ENCODE measurements at regions not wholly inside any gene's neighbourhood (a gene's known extent, or its start where the extent isn't known, plus 50 kb on each side); places are given as distances from the start of the nearest gene placed in this dataset.
A peak's percentile ranks its signal among the peaks of the same experiment; 100 is the strongest.

DNA sequence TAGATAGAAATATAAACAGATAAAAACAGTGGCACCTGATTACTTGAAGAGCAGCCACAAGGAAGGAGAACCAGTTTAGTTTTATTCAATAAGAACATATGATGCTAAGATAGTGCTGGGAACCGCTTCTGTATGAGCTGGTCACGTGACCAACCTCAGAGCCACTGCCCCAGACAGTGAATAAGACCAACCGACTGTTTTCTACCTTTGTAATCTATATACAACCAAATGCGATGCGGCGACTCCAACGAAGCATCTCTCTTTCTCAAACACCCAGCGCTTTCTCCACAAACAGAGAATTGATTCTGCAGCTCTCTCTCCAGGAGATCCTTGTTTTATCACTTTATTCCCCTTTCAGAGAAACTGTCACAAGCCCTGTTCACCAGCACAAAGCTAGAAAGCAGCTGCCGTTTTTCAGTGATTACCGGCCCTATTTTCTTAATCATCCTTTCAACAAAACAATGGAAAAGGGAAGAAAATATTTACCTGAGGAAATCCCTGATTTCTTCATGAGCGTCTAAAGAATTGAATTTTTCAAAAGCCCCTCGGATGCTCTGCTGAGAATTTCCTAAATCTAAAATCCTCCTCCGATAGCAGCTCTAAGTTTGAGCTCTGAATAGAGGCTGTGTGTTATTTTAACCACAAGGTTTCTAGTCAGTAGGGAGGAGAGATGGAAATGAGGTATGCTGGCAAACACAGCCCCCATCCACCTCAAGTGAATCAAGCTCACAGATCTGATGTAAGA, 55.7 kb upstream of the JCAD start:
- Histone ChIP-seq H3K4me1 (ENCODE audit: insufficient read depth, low read length) (peaks cover 31% of the 10 kb centered on the region), H3K27ac (ENCODE audit: low read depth, low read length) (peak overlapping the region; percentile 75), H3K27me3 (ENCODE audit: control insufficient read depth in 1 of 2, insufficient read depth in 2 of 2, low read length in 2 of 2) (no peaks in the 10 kb centered on the region), H3K4me3 (ENCODE audit: low read depth in 1 of 2, low read length in 2 of 2) (peak overlapping the region; percentile 36 to 43), H3K9ac (ENCODE audit: low read length) (peak overlapping the region; percentile 40), H3K9me3 (ENCODE audit: low read length) (no peaks in the 10 kb centered on the region), H3K36me3 (ENCODE audit: insufficient read depth, low read length) (no peaks in the 10 kb centered on the region)

DNA sequence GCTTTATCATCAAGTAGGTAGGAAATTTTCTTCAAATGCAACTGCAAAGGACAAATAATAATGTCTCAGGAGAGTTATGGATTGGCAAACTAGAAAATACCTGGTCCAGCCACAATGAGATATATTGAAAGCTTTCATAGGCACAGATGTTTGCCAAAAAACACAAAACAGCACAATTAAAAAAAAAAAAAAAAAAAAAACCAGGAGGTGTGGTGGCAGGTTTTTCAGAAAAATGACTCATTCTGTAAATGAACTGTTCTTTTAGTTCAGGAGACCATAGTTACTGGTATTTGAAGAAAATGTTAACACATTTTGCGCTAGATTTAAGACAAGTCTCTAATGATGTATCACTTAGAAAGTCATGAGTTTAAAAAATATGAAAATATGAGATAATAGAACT, 55.0 kb upstream of the JCAD start:
- Histone ChIP-seq H3K27ac (ENCODE audit: low read depth, low read length) (peak overlapping the region; percentile 75), H3K27me3 (ENCODE audit: control insufficient read depth in 1 of 2, insufficient read depth in 2 of 2, low read length in 2 of 2) (no peaks in the 10 kb centered on the region), H3K4me3 (ENCODE audit: low read depth in 1 of 2, low read length in 2 of 2) (no peak overlapping the region), H3K36me3 (ENCODE audit: insufficient read depth, low read length) (no peaks in the 10 kb centered on the region), H3K4me1 (ENCODE audit: insufficient read depth, low read length) (peaks cover 31% of the 10 kb centered on the region), H3K9me3 (ENCODE audit: low read length) (no peaks in the 10 kb centered on the region), H3K9ac (ENCODE audit: low read length) (no peak overlapping the region)

GRCh38 chr10:30111340-30112022, 52.1 kb upstream of the JCAD start:
- H3K9ac ChIP-seq (ENCODE audit: low read length): no peak overlapping the region
- H3K4me3 ChIP-seq (ENCODE audit: low read depth in 1 of 2, low read length in 2 of 2): no peak overlapping the region
- H3K27ac ChIP-seq (ENCODE audit: low read depth, low read length): no peak overlapping the region
- H3K36me3 ChIP-seq (ENCODE audit: insufficient read depth, low read length): no peaks in the 10 kb centered on the region
- H3K4me1 ChIP-seq (ENCODE audit: insufficient read depth, low read length): peaks cover 29% of the 10 kb centered on the region
- H3K27me3 ChIP-seq (ENCODE audit: control insufficient read depth in 1 of 2, insufficient read depth in 2 of 2, low read length in 2 of 2): no peaks in the 10 kb centered on the region
- no peaks in the 10 kb centered on the region for H3K9me3 ChIP-seq (ENCODE audit: low read length)
